ENCODE measurements at regions not wholly inside any gene's neighbourhood (a gene's known extent, or its start where the extent isn't known, plus 50 kb on each side); places are given as distances from the start of the nearest gene placed in this dataset.

DNA sequence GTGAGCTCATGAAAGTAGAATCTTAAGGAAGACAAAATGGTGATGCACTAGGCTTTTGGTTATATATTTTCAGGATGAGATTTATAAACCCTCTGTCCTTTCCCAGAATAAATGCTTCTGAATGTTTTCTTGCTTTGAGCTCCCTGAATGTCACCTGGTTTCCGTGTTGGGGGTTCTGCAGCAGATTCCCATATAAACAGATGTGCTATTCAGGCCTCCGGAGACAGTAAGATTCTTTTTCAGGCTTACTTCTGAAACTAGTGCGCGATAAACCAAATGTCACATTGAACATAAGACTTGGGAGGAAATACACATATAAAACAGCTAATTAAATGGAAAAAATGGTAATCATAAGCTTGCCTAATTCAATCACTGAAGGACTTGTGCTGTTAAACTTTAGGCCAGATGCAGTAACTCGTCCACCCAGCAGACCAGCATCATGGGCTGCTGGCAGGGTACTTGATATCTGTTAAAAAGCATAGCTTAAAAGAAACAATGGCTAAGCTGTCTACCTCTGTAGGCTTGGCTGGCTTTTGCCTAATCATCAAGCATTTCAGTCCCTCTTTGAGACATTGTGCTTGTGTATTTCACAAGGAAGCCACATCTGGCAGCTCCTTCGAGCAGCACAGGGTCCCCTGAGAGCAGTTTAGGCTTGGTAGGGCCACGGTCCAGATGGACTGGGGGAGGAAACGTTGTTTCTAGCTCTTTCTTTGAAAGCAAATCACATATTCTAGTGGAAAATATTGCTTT lies 281.2 kb upstream of the KIAA1217 start:
- no peak for TF ChIP-seq TAF1 (IDR thresholded peaks at IDR 0.05; ENCODE audit: borderline replicate concordance, insufficient read depth, low read length)
- TF ChIP-seq, protein P1, sequence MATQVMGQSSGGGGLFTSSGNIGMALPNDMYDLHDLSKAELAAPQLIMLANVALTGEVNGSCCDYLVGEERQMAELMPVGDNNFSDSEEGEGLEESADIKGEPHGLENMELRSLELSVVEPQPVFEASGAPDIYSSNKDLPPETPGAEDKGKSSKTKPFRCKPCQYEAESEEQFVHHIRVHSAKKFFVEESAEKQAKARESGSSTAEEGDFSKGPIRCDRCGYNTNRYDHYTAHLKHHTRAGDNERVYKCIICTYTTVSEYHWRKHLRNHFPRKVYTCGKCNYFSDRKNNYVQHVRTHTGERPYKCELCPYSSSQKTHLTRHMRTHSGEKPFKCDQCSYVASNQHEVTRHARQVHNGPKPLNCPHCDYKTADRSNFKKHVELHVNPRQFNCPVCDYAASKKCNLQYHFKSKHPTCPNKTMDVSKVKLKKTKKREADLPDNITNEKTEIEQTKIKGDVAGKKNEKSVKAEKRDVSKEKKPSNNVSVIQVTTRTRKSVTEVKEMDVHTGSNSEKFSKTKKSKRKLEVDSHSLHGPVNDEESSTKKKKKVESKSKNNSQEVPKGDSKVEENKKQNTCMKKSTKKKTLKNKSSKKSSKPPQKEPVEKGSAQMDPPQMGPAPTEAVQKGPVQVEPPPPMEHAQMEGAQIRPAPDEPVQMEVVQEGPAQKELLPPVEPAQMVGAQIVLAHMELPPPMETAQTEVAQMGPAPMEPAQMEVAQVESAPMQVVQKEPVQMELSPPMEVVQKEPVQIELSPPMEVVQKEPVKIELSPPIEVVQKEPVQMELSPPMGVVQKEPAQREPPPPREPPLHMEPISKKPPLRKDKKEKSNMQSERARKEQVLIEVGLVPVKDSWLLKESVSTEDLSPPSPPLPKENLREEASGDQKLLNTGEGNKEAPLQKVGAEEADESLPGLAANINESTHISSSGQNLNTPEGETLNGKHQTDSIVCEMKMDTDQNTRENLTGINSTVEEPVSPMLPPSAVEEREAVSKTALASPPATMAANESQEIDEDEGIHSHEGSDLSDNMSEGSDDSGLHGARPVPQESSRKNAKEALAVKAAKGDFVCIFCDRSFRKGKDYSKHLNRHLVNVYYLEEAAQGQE (IDR thresholded peaks at IDR 0.05; ENCODE audit: insufficient read depth in 1 of 2, low read depth in 2 of 2, low read length in 2 of 2): no peak
- TF ChIP-seq POLR2AphosphoS5 (IDR thresholded peaks at IDR 0.05; ENCODE audit: low read depth, low read length): no peak
- no peak for TF ChIP-seq FOXP2 (optimal IDR thresholded peaks at IDR 0.05; ENCODE audit: borderline replicate concordance, extremely low read depth, extremely low read length, insufficient read depth)
- no peak for TF ChIP-seq SIN3A (IDR thresholded peaks at IDR 0.05; ENCODE audit: borderline replicate concordance, insufficient read depth, low read length)

DNA sequence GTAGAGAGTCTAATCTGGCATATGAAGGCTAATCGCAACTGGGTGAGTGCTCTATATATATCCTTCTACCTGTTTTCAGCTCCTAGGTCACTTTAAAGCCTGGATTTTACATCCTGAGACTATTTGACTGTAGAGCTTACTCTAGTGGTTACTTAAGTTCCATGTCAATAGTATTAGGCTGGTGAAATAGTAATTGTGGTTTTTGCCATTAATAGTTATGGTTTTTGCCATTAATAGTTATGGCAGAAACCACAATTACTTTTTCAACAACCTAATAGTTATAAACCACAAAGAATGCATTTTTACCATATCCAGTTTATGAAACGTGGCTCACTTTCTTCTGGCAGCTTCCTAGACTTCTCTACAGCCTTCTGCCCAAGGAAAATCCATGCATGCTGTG lies 263.1 kb upstream of the KIAA1217 start:
- TF ChIP-seq, protein P1 (IDR thresholded peaks at IDR 0.05; ENCODE audit: insufficient read depth in 1 of 2, low read depth in 2 of 2, low read length in 2 of 2): no peak
- TF ChIP-seq SIN3A (IDR thresholded peaks at IDR 0.05; ENCODE audit: borderline replicate concordance, insufficient read depth, low read length): no peak
- no peak for TF ChIP-seq POLR2AphosphoS5 (IDR thresholded peaks at IDR 0.05; ENCODE audit: low read depth, low read length)
- no peak for TF ChIP-seq TAF1 (IDR thresholded peaks at IDR 0.05; ENCODE audit: borderline replicate concordance, insufficient read depth, low read length)
- no peak for TF ChIP-seq FOXP2 (optimal IDR thresholded peaks at IDR 0.05; ENCODE audit: borderline replicate concordance, extremely low read depth, extremely low read length, insufficient read depth)

DNA sequence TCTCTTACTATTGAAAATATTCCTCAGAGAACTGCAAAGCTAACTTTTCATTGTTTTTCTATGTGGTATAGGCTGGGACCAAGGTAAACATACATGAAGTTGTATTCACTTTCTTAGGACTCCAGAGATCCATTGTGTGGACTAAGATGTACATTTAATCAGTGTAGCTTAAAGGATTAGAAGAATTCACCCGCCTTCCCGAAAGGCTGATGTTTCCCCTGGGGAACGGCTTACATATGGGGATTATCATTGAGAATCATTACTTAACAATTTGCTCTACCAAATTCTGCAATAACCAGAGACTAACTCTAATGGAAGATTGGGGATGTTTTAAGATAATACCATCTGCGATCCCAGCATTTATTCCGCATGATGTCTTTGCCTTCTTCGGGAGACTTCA lies 257.1 kb upstream of the KIAA1217 start:
- no peak for TF ChIP-seq SIN3A (IDR thresholded peaks at IDR 0.05; ENCODE audit: borderline replicate concordance, insufficient read depth, low read length)
- TF ChIP-seq, protein P1 (IDR thresholded peaks at IDR 0.05; ENCODE audit: insufficient read depth in 1 of 2, low read depth in 2 of 2, low read length in 2 of 2): no peak
- TF ChIP-seq FOXP2 (optimal IDR thresholded peaks at IDR 0.05; ENCODE audit: borderline replicate concordance, extremely low read depth, extremely low read length, insufficient read depth): no peak
- TF ChIP-seq POLR2AphosphoS5 (IDR thresholded peaks at IDR 0.05; ENCODE audit: low read depth, low read length): no peak
- TF ChIP-seq TAF1 (IDR thresholded peaks at IDR 0.05; ENCODE audit: borderline replicate concordance, insufficient read depth, low read length): no peak

DNA sequence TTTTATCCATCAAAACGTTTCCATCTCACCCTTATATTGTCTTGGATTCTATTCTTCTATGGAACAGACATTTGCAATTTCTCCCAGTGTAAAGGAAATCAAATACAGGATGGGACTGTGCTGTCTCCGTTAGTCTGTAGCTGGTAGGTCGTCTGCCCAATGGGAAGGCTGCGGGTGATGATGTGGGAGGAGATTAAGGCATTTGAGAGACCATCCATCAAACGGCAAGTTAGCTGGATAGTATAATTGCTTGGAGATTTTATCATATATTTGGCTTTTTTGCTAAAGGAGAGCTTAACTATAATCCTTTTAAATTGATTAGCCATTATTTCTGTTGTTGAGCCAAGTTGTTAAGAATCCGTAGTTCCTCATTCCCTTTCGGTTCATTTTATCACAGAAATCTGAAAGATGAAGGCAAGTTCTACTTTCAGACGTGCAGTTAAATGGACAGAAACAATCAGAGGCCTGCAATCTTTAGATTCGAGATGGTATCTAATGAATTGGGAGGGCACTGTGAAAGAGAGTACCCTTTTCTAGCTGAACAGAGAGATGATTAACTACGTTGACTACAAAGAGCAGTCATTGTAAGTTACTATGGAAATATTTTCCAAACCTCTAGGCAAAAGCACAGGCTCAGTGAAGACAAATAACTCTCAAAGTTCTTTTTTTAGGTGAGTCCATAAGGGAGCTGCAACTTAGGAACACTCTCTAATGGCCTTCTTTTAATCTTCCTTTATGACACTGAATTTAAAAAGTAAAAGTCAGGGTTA lies 253.3 kb upstream of the KIAA1217 start:
- TF ChIP-seq FOXP2 (optimal IDR thresholded peaks at IDR 0.05; ENCODE audit: borderline replicate concordance, extremely low read depth, extremely low read length, insufficient read depth) (no peak), SIN3A (IDR thresholded peaks at IDR 0.05; ENCODE audit: borderline replicate concordance, insufficient read depth, low read length) (no peak), POLR2AphosphoS5 (IDR thresholded peaks at IDR 0.05; ENCODE audit: low read depth, low read length) (no peak), TAF1 (IDR thresholded peaks at IDR 0.05; ENCODE audit: borderline replicate concordance, insufficient read depth, low read length) (no peak)
- TF ChIP-seq, protein P1 (IDR thresholded peaks at IDR 0.05; ENCODE audit: insufficient read depth in 1 of 2, low read depth in 2 of 2, low read length in 2 of 2): no peak
